ENCODE measurements at regions not wholly inside any gene's neighbourhood (a gene's known extent, or its start where the extent isn't known, plus 50 kb on each side); places are given as distances from the start of the nearest gene placed in this dataset.

DNA sequence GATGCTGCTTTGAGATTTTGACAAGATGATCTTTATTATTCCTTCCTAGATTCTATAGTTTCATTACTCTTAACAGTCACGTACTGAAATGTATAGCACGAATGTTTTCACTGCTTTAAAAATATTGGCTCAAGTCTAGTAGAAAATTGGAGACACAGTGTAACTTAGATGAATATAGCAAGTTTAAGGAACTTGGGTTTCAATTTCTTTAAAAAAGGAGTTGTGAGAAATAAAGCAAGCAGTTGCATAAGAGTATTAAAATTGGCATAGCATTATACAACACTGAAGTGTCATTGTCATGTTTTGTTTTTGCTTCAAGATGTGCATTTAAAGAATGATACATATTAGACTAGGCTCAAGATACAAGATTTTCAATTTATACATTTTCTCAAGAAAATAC is 624.8 kb upstream of the NOVA1 start:
- Mint-ChIP-seq H3K36me3 (ENCODE audit: insufficient read depth) (peaks cover 1% of the 10 kb centered on the region), H3K9me3 (ENCODE audit: low read depth) (peaks cover 21% of the 10 kb centered on the region), H3K27ac (no peak overlapping the region), H3K4me1 (ENCODE audit: low read depth) (no peaks in the 10 kb centered on the region), H3K27me3 (no peaks in the 10 kb centered on the region), H3K4me3 (ENCODE audit: low read depth) (no peak overlapping the region)
- no peak for DNase-seq (ENCODE audit: low spot score, unreplicated experiment)
- TF ChIP-seq, protein P1, sequence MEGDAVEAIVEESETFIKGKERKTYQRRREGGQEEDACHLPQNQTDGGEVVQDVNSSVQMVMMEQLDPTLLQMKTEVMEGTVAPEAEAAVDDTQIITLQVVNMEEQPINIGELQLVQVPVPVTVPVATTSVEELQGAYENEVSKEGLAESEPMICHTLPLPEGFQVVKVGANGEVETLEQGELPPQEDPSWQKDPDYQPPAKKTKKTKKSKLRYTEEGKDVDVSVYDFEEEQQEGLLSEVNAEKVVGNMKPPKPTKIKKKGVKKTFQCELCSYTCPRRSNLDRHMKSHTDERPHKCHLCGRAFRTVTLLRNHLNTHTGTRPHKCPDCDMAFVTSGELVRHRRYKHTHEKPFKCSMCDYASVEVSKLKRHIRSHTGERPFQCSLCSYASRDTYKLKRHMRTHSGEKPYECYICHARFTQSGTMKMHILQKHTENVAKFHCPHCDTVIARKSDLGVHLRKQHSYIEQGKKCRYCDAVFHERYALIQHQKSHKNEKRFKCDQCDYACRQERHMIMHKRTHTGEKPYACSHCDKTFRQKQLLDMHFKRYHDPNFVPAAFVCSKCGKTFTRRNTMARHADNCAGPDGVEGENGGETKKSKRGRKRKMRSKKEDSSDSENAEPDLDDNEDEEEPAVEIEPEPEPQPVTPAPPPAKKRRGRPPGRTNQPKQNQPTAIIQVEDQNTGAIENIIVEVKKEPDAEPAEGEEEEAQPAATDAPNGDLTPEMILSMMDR (IDR thresholded peaks at IDR 0.05; ENCODE audit: unreplicated experiment) = no peak

DNA sequence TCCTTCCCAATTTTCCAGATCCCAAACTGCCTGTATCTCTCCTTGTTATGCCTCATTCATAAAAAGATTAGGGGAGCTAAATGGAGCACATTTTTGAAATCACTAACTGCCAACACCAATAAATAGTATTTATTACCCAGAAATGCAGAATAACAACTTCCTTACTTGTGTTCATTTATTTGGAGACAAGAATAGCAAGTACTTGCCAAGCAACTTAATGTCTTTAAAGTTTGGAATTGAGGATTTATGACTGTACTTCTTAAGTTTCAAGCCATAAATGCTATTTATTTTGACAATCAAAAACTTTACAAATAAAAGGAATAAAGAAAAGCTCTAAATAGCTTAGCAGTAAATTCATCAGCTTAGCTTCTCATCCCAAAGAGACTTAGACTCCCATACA is 626.1 kb upstream of the NOVA1 start:
- TF ChIP-seq, protein P1 (IDR thresholded peaks at IDR 0.05; ENCODE audit: unreplicated experiment) = no peak
- DNase-seq (ENCODE audit: low spot score, unreplicated experiment) = no peak
- Mint-ChIP-seq H3K27me3 (no peaks in the 10 kb centered on the region), H3K4me3 (ENCODE audit: low read depth) (no peak overlapping the region), H3K4me1 (ENCODE audit: low read depth) (no peaks in the 10 kb centered on the region), H3K36me3 (ENCODE audit: insufficient read depth) (peaks cover 1% of the 10 kb centered on the region), H3K27ac (no peak overlapping the region), H3K9me3 (ENCODE audit: low read depth) (peaks cover 16% of the 10 kb centered on the region)

DNA sequence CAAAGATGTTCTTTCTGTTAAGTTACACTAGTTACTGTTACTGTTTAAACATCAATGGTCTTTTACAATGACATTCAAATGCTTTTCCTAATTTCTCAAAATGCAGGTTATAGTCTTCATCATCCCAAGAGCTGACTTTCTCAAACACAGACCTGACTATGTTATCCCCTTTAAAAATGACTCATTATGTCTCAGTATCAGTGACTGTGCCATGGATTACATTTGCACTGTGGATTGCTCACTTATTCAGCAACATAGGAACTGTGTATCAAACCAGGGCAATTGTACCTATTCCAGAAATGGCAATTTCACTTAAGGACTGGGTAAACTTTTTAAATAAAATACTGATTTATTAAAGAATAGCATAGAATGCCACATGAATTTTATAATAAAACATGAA is 630.2 kb upstream of the NOVA1 start:
- Mint-ChIP-seq H3K27me3 (no peaks in the 10 kb centered on the region), H3K9me3 (ENCODE audit: low read depth) (peaks cover 2% of the 10 kb centered on the region), H3K36me3 (ENCODE audit: insufficient read depth) (no peaks in the 10 kb centered on the region), H3K4me1 (ENCODE audit: low read depth) (no peaks in the 10 kb centered on the region), H3K27ac (no peak overlapping the region), H3K4me3 (ENCODE audit: low read depth) (no peak overlapping the region)
- DNase-seq (ENCODE audit: low spot score, unreplicated experiment) = no peak
- TF ChIP-seq, protein P1 (IDR thresholded peaks at IDR 0.05; ENCODE audit: unreplicated experiment) = no peak

DNA sequence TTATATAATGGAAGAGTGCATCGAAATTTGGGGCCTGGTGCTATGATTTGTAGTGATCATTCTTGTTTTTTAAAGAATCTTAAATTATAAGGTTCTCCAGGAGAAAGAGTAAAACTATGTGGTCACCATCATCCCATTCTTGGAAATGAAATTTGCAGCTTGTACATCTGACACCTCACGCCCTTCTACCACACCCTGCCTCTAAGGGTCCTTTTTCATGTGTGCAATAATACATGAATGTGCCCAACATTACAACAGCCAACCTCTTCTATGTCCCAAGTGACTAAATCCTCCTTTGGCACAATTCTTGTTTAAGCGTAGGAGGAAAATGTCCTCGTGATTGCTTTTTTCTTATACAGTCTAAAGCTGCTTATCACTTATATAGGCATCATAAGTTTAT is 636.5 kb upstream of the NOVA1 start:
- H3K36me3 Mint-ChIP-seq (ENCODE audit: insufficient read depth) = no peaks in the 10 kb centered on the region
- no peak for DNase-seq (ENCODE audit: low spot score, unreplicated experiment)
- no peaks in the 10 kb centered on the region for H3K27me3 Mint-ChIP-seq
- no peak overlapping the region for H3K4me3 Mint-ChIP-seq (ENCODE audit: low read depth)
- H3K9me3 Mint-ChIP-seq (ENCODE audit: low read depth) = peaks cover 2% of the 10 kb centered on the region
- H3K4me1 Mint-ChIP-seq (ENCODE audit: low read depth) = peaks cover 2% of the 10 kb centered on the region
- H3K27ac Mint-ChIP-seq = no peak overlapping the region
- TF ChIP-seq, protein P1 (IDR thresholded peaks at IDR 0.05; ENCODE audit: unreplicated experiment) = no peak

DNA sequence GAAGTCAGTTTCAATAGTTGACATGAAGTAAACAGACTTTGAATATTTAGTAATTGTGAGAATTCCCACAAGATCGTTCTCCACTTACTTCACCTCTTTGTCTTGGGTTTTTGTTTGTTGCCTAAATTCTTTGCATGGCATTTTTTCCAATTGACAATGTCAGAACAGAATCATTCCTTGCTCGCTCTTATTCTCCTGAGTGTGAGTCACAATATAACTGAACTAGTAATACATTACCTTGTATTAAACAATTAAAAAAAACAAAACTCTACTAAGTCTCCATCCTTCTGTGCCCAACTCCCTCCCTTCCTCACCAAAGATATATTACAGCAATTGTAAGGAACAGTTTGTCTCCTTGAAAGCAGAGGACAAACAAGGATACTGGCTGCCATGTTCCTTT is 638.8 kb upstream of the NOVA1 start:
- DNase-seq (ENCODE audit: low spot score, unreplicated experiment) = no peak
- no peaks in the 10 kb centered on the region for H3K36me3 Mint-ChIP-seq (ENCODE audit: insufficient read depth)
- H3K27ac Mint-ChIP-seq = no peak overlapping the region
- peaks cover 2% of the 10 kb centered on the region for H3K4me1 Mint-ChIP-seq (ENCODE audit: low read depth)
- H3K4me3 Mint-ChIP-seq (ENCODE audit: low read depth) = no peak overlapping the region
- H3K27me3 Mint-ChIP-seq = no peaks in the 10 kb centered on the region
- no peaks in the 10 kb centered on the region for H3K9me3 Mint-ChIP-seq (ENCODE audit: low read depth)
- TF ChIP-seq, protein P1 (IDR thresholded peaks at IDR 0.05; ENCODE audit: unreplicated experiment) = no peak

All from progenitor cell of endocrine pancreas (in vitro differentiated cells).